A673 (cell line): ENCODE measurements at regions not wholly inside any gene's neighbourhood (a gene's known extent, or its start where the extent isn't known, plus 50 kb on each side); places are given as distances from the start of the nearest gene placed in this dataset.

Source experiments
- CTCF ChIP-seq: fragments of 300-800, 200-600 bp; sonication (generic); conservative IDR thresholded peaks from 2 replicates; pipeline ENCODE4 v1.5.1; 2017; ENCODE audit warnings: low read depth, mild to moderate bottlenecking, antibody characterized with exemption, low read length, moderate library complexity, mixed read lengths
- EZH2 ChIP-seq: fragments of 200-600 bp; sonication (generic); IDR thresholded peaks from 2 replicates; pipeline ENCODE4 v1.6.1; 2017; ENCODE audit warnings: borderline replicate concordance, low read depth, mild to moderate bottlenecking, mixed read lengths, antibody characterized with exemption, low read length; ENCODE audit not compliant: poor library complexity, severe bottlenecking

DNA sequence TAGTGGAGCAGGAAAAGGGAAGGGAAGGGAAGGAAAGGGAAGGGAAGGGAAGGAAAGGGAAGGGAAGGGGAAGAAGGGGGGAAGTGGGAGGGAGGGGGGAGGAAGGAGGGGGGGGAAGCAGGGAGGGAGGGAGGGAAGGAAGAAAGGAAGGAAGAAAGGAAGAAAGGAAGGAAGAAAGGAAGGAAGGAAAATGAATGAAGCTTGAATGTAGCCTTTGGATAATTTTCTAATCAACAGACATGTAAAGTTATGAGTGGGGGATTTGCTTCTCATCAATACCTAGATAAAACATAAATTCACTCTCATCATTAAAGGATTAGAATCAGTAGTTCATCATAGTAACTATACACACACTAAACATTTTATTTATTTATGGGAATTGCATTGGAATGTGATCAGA lies 446.9 kb upstream of the FAM241A start:
- TF ChIP-seq CTCF (no peak), EZH2 (no peak)
